Erythroblast (primary cell): ENCODE measurements at regions not wholly inside any gene's neighbourhood (a gene's known extent, or its start where the extent isn't known, plus 50 kb on each side); places are given as distances from the start of the nearest gene placed in this dataset.

Experiments used
- GATA1 ChIP-seq: IDR thresholded peaks from 2 replicates; pipeline ENCODE4 v1.6.1; 2011; ENCODE audit warnings: low read depth, mild to moderate bottlenecking, control low read depth, low read length, moderate library complexity
- POLR2A ChIP-seq: IDR thresholded peaks from 2 replicates; pipeline ENCODE4 v1.6.1; 2011; ENCODE audit warnings: mild to moderate bottlenecking, low read length

- TF ChIP-seq POLR2A: no peak
- no peak for TF ChIP-seq GATA1
Observed at GRCh38 chr3:10623578-10624275, 118.3 kb upstream of the ATP2B2 start.
